Testis (tissue), 2 donors: ENCODE measurements at regions not wholly inside any gene's neighbourhood (a gene's known extent, or its start where the extent isn't known, plus 50 kb on each side); places are given as distances from the start of the nearest gene placed in this dataset.
A peak's percentile ranks its signal among the peaks of the same experiment; 100 is the strongest.

Experiments
- DNase-seq: peaks from one replicate; pipeline ENCODE4 v3.0.0-alpha.2; 2019
- H3K27ac ChIP-seq, 2 donors: fragments of 200-600 bp; sonication (generic); one replicate each; pipeline ENCODE4 v1.5.1; 2019
- H3K27me3 ChIP-seq: fragments of 200-600 bp; sonication (generic); one replicate; pipeline ENCODE4 v1.5.1; 2019
- H3K36me3 ChIP-seq: fragments of 200-600 bp; sonication (generic); one replicate; pipeline ENCODE4 v1.5.1; 2017; ENCODE audit warnings: low read depth; ENCODE audit errors: missing control alignments
- H3K4me1 ChIP-seq: fragments of 200-600 bp; sonication (generic); one replicate; pipeline ENCODE4 v1.5.1; 2019
- H3K4me3 ChIP-seq, 2 donors: fragments of 200-600 bp; sonication (generic); one replicate each; pipeline ENCODE4 v1.5.1; 2017 to 2019
- H3K9me3 ChIP-seq: fragments of 200-600 bp; sonication (generic); one replicate; pipeline ENCODE4 v1.5.1; 2017
- CTCF ChIP-seq, 3 experiments: fragments of 450-650 bp in 2 of 3; fragments of 200-600 bp in 1 of 3; sonication (generic) in 1 of 3; IDR thresholded peaks; one replicate each; pipeline ENCODE4 v1.5.1; 2016 to 2019; ENCODE audit warnings: antibody characterized with exemption in 3 of 3, mild to moderate bottlenecking in 2 of 3, moderate library complexity in 1 of 3
- POLR2A ChIP-seq: fragments of 450-650 bp; IDR thresholded peaks from one replicate; pipeline ENCODE4 v1.6.1; 2017; ENCODE audit warnings: antibody characterized with exemption, mild to moderate bottlenecking, moderate library complexity
- WGBS, 2 donors: methylation state at CpG; one replicate each; pipeline ENCODE4 v1.1.5; 2018; 5-methylcytosine and 5-hydroxymethylcytosine counted together
- intact Hi-C: fragments of 100-400 bp; cut with DNase I; formaldehyde crosslinking; loops from one replicate; pipeline ENCODE4 v1.15.1; 2023; ENCODE audit warnings: low total_unique reads

DNA sequence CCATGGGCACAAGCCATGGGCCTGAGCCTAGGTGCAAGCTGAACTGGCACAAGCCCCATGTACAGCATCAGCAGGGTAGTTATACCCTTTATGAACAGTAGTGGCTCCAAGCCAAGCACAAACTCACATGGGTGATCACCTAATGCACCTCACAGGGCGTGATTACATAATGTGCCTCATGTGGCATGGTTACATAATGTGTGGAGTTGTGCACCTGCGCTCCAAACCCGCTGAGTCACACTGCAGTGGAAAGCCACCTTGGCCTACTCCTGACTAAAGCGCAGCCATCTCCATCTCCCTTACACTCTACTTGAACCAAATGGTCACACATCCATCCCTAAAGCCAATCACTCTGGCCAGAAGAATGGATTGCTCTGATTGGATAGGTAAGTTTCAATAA, 279.7 kb downstream of the MBD2 start:
- no peaks in the 10 kb centered on the region for H3K36me3 ChIP-seq

DNA sequence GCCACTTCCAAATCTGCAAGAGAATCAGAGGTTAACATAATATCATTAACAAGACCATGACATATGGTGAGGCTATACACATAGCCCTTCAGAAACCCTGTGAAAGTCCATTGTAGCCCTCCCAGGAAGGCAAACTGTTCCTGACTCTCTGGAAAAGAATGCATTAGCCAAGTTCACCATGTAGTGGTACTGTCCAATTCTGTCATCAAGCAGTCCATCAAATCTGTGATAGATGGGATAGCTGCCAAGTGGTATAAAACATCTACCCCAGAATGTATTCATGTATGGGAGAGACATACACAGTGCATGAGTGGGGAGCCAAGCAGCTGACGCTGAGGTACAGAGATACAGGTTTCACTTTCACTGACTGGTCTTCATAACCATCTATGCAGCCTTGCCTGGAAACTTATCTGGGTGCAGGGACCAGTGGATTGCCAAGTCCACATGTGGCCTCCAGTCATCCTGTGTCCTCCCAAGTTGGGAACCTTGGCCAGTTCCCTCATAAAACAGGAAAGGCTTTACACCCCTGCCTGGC, 281.1 kb downstream of the MBD2 start:
- intact Hi-C loops, result no loop called here
- H3K27me3 ChIP-seq, result no peaks in the 10 kb centered on the region
- H3K4me1 ChIP-seq, result no peaks in the 10 kb centered on the region
- no peak for DNase-seq
- H3K36me3 ChIP-seq, result no peaks in the 10 kb centered on the region
- H3K27ac ChIP-seq, result no peak overlapping the region
- no peaks in the 10 kb centered on the region for H3K9me3 ChIP-seq
- TF ChIP-seq POLR2A (no peak), CTCF (IDR thresholded peaks at IDR 0.05) (no peak)
- H3K4me3 ChIP-seq, result no peak overlapping the region
- WGBS, 2 donors, result 91 to 100% methylated on average over 1 of the region's 1 CpG

More for the DNA sequence above, 279.7 kb downstream of the MBD2 start:
- Histone ChIP-seq H3K4me3 (no peak overlapping the region), H3K4me1 (no peaks in the 10 kb centered on the region), H3K27me3 (no peaks in the 10 kb centered on the region), H3K9me3 (no peaks in the 10 kb centered on the region), H3K27ac (no peak overlapping the region)
- intact Hi-C loops, result no loop called here
- DNase-seq, result peak; percentile 30
- no peak for TF ChIP-seq POLR2A
- TF ChIP-seq CTCF (IDR thresholded peaks at IDR 0.05), result no peak
- WGBS, 2 donors, result 96 to 99% methylated on average over 4 of the region's 4 CpGs

DNA sequence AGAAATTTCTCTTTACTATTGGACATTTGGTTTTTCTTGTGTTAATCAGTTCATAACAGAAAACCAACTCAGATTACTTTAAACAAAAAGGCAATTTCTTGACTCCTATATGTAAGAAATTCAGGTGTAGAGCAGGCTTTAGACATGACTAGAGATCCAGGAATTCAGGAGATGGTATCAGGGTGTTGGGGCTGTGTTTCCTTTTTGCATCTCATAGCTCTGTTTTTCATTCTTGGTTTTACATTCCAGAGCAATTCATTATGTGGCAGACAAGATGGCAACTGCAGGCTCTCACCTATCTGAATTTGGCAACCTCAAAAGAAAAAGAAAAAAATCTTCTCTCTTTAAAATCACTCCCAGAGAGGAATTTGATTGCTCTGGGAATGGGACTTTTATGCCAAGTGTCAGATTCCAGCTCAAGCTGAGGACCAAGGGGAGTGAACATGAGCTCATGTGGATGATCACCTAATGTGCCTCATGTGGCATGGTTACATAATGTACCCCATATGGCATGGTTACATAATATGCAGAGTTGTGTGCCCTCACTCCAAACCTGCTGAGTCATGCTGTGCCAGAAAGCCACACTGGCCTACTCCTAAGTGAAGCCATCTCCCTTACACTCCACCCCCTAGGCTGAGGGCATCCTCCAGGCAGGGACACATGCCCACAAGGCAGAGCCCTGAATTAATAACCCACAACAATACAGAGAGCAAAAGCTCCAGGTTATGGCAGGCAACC, 282.7 kb downstream of the MBD2 start:
- no peak overlapping the region for H3K27ac ChIP-seq
- H3K4me1 ChIP-seq, result no peaks in the 10 kb centered on the region
- H3K36me3 ChIP-seq, result no peaks in the 10 kb centered on the region
- no peaks in the 10 kb centered on the region for H3K9me3 ChIP-seq
- intact Hi-C loops, result no loop called here
- TF ChIP-seq CTCF (IDR thresholded peaks at IDR 0.05), result no peak
- no peak for TF ChIP-seq POLR2A
- no peak for DNase-seq
- no peaks in the 10 kb centered on the region for H3K27me3 ChIP-seq
- H3K4me3 ChIP-seq, result no peak overlapping the region

GRCh38 chr18:53937037-53937436, 287.4 kb downstream of the MBD2 start:
- Histone ChIP-seq H3K4me3 (no peak overlapping the region), H3K9me3 (no peaks in the 10 kb centered on the region), H3K36me3 (no peaks in the 10 kb centered on the region), H3K27ac (no peak overlapping the region), H3K4me1 (no peaks in the 10 kb centered on the region), H3K27me3 (no peaks in the 10 kb centered on the region)
- TF ChIP-seq POLR2A (no peak), CTCF (IDR thresholded peaks at IDR 0.05) (no peak)
- 74 to 83% methylated on average over 3 of the region's 3 CpGs for WGBS, 2 donors
- DNase-seq, result no peak
- intact Hi-C loops, result no loop called here

- intact Hi-C loops, result no loop called here
Measured at GRCh38 chr18:53935803-53936202, 288.7 kb downstream of the MBD2 start.

More at GRCh38 chr18:53935803-53936202, 288.7 kb downstream of the MBD2 start:
- no peak overlapping the region for H3K4me3 ChIP-seq
- H3K36me3 ChIP-seq, result no peaks in the 10 kb centered on the region
- TF ChIP-seq CTCF (IDR thresholded peaks at IDR 0.05) (no peak), POLR2A (no peak)
- no peak overlapping the region for H3K27ac ChIP-seq
- no peaks in the 10 kb centered on the region for H3K4me1 ChIP-seq
- no peaks in the 10 kb centered on the region for H3K9me3 ChIP-seq
- no peak for DNase-seq
- H3K27me3 ChIP-seq, result no peaks in the 10 kb centered on the region
- 71 to 86% methylated on average over 2 of the region's 2 CpGs for WGBS, 2 donors
